ENCODE measurements at regions not wholly inside any gene's neighbourhood (a gene's known extent, or its start where the extent isn't known, plus 50 kb on each side); places are given as distances from the start of the nearest gene placed in this dataset.

- Histone ChIP-seq H3K9ac (ENCODE audit: low read length) (no peak overlapping the region), H2BK120ac (ENCODE audit: insufficient read depth, low read length, poor library complexity) (no peak overlapping the region), H3K27ac (ENCODE audit: low read depth, low read length) (no peak overlapping the region), H2AFZ (ENCODE audit: insufficient read depth, low read length, poor library complexity) (no peak overlapping the region), H4K91ac (ENCODE audit: low read depth, low read length) (no peak overlapping the region), H4K12ac (ENCODE audit: low read depth, low read length) (no peak overlapping the region), H3K9me3 (ENCODE audit: insufficient read depth, low read depth, low read length) (no peaks in the 10 kb centered on the region), H2BK5ac (ENCODE audit: low read depth, low read length, poor library complexity) (no peak overlapping the region), H4K8ac (ENCODE audit: low read depth, low read length) (no peak overlapping the region), H3K79me2 (ENCODE audit: control insufficient read depth, insufficient read depth, low read length, poor library complexity) (no peaks in the 10 kb centered on the region), H3K79me1 (ENCODE audit: low read length) (peaks cover 8% of the 10 kb centered on the region), H3K4me2 (ENCODE audit: low read length) (no peak overlapping the region), H3K4me1 (ENCODE audit: control insufficient read depth in 1 of 2, insufficient read depth in 2 of 2, low read length in 2 of 2) (peaks cover 0 to 3% of the 10 kb centered on the region in 2 experiments), H2BK12ac (ENCODE audit: low read length) (no peak overlapping the region), H3K18ac (ENCODE audit: low read length) (no peak overlapping the region), H3K4me3 (ENCODE audit: low read depth, low read length) (no peak overlapping the region), H3K4ac (ENCODE audit: low read depth, low read length) (no peak overlapping the region), H3K23ac (ENCODE audit: low read length) (no peak overlapping the region), H3K14ac (ENCODE audit: low read length) (no peak overlapping the region), H3K36me3 (ENCODE audit: control insufficient read depth in 1 of 2, insufficient read depth in 2 of 2, low read length in 2 of 2) (no peaks in the 10 kb centered on the region), H3K27me3 (ENCODE audit: insufficient read depth, low read length) (no peaks in the 10 kb centered on the region), H2AK5ac (ENCODE audit: low read length) (no peak overlapping the region)
- no CpG with 5 or more reads among the region's 3 CpGs for WGBS (ENCODE audit: extremely low coverage, insufficient coverage, insufficient read length)
- DNase-seq: no peak
These were observed 202.8 kb upstream of the IGFBP3 start for GRCh38 chr7:46123756-46124343.

- Histone ChIP-seq H4K8ac (ENCODE audit: low read depth, low read length) (no peak overlapping the region), H3K27me3 (ENCODE audit: insufficient read depth, low read length) (no peaks in the 10 kb centered on the region), H2BK5ac (ENCODE audit: low read depth, low read length, poor library complexity) (no peak overlapping the region), H3K36me3 (ENCODE audit: control insufficient read depth in 1 of 2, insufficient read depth in 2 of 2, low read length in 2 of 2) (no peaks in the 10 kb centered on the region), H2BK12ac (ENCODE audit: low read length) (peak overlapping the region; percentile 87), H3K4ac (ENCODE audit: low read depth, low read length) (no peak overlapping the region), H4K12ac (ENCODE audit: low read depth, low read length) (no peak overlapping the region), H3K79me1 (ENCODE audit: low read length) (peaks cover 3% of the 10 kb centered on the region), H3K9ac (ENCODE audit: low read length) (no peak overlapping the region), H3K23ac (ENCODE audit: low read length) (no peak overlapping the region), H3K4me1 (ENCODE audit: control insufficient read depth in 1 of 2, insufficient read depth in 2 of 2, low read length in 2 of 2) (no peaks in the 10 kb centered on the region), H3K4me2 (ENCODE audit: low read length) (no peak overlapping the region), H2AFZ (ENCODE audit: insufficient read depth, low read length, poor library complexity) (no peak overlapping the region), H3K14ac (ENCODE audit: low read length) (no peak overlapping the region), H3K27ac (ENCODE audit: low read depth, low read length) (no peak overlapping the region), H3K4me3 (ENCODE audit: low read depth, low read length) (no peak overlapping the region), H4K91ac (ENCODE audit: low read depth, low read length) (no peak overlapping the region), H3K79me2 (ENCODE audit: control insufficient read depth, insufficient read depth, low read length, poor library complexity) (no peaks in the 10 kb centered on the region), H2AK5ac (ENCODE audit: low read length) (peak overlapping the region; percentile 79), H3K18ac (ENCODE audit: low read length) (no peak overlapping the region), H2BK120ac (ENCODE audit: insufficient read depth, low read length, poor library complexity) (no peak overlapping the region), H3K9me3 (ENCODE audit: insufficient read depth, low read depth, low read length) (no peaks in the 10 kb centered on the region)
- DNase-seq: no peak
- WGBS (ENCODE audit: extremely low coverage, insufficient coverage, insufficient read length): no CpG with 5 or more reads among the region's 3 CpGs
These were observed 194.3 kb upstream of the IGFBP3 start for GRCh38 chr7:46115410-46115809.

- no peaks in the 10 kb centered on the region for H3K36me3 ChIP-seq (ENCODE audit: control insufficient read depth in 1 of 2, insufficient read depth in 2 of 2, low read length in 2 of 2)
- no peaks in the 10 kb centered on the region for H3K27me3 ChIP-seq (ENCODE audit: insufficient read depth, low read length)
- H3K18ac ChIP-seq (ENCODE audit: low read length): peak overlapping the region; percentile 8
- H4K12ac ChIP-seq (ENCODE audit: low read depth, low read length): no peak overlapping the region
- no peak overlapping the region for H3K27ac ChIP-seq (ENCODE audit: low read depth, low read length)
- peaks cover 3% of the 10 kb centered on the region for H3K79me2 ChIP-seq (ENCODE audit: control insufficient read depth, insufficient read depth, low read length, poor library complexity)
- H2BK120ac ChIP-seq (ENCODE audit: insufficient read depth, low read length, poor library complexity): peak overlapping the region; percentile 28
- no peak overlapping the region for H2AFZ ChIP-seq (ENCODE audit: insufficient read depth, low read length, poor library complexity)
- no peak overlapping the region for H4K8ac ChIP-seq (ENCODE audit: low read depth, low read length)
- H2BK5ac ChIP-seq (ENCODE audit: low read depth, low read length, poor library complexity): no peak overlapping the region
- no CpG with 5 or more reads among the region's 4 CpGs for WGBS (ENCODE audit: extremely low coverage, insufficient coverage, insufficient read length)
- H3K79me1 ChIP-seq (ENCODE audit: low read length): peaks cover 25% of the 10 kb centered on the region
- no peak overlapping the region for H3K4ac ChIP-seq (ENCODE audit: low read depth, low read length)
- H3K14ac ChIP-seq (ENCODE audit: low read length): peak overlapping the region; percentile 10
- no peak overlapping the region for H2AK5ac ChIP-seq (ENCODE audit: low read length)
- peak overlapping the region; percentile 28 for H2BK12ac ChIP-seq (ENCODE audit: low read length)
- DNase-seq: no peak
- peak overlapping the region; percentile 72 for H4K91ac ChIP-seq (ENCODE audit: low read depth, low read length)
- H3K4me1 ChIP-seq (ENCODE audit: control insufficient read depth in 1 of 2, insufficient read depth in 2 of 2, low read length in 2 of 2): peaks cover 8 to 13% of the 10 kb centered on the region in 2 experiments
- H3K4me2 ChIP-seq (ENCODE audit: low read length): no peak overlapping the region
- no peak overlapping the region for H3K23ac ChIP-seq (ENCODE audit: low read length)
- H3K4me3 ChIP-seq (ENCODE audit: low read depth, low read length): no peak overlapping the region
- H3K9me3 ChIP-seq (ENCODE audit: insufficient read depth, low read depth, low read length): no peaks in the 10 kb centered on the region
- no peak overlapping the region for H3K9ac ChIP-seq (ENCODE audit: low read length)
These were observed 188.4 kb upstream of the IGFBP3 start for GRCh38 chr7:46109437-46109836.

- Histone ChIP-seq H3K27me3 (ENCODE audit: insufficient read depth, low read length) (no peaks in the 10 kb centered on the region), H2BK5ac (ENCODE audit: low read depth, low read length, poor library complexity) (peak overlapping the region; percentile 82), H2BK12ac (ENCODE audit: low read length) (peak overlapping the region; percentile 96), H3K79me2 (ENCODE audit: control insufficient read depth, insufficient read depth, low read length, poor library complexity) (peaks cover 3% of the 10 kb centered on the region), H3K4me1 (ENCODE audit: control insufficient read depth in 1 of 2, insufficient read depth in 2 of 2, low read length in 2 of 2) (peaks cover 8 to 13% of the 10 kb centered on the region in 2 experiments), H2AK5ac (ENCODE audit: low read length) (peak overlapping the region; percentile 96), H2BK120ac (ENCODE audit: insufficient read depth, low read length, poor library complexity) (peak overlapping the region; percentile 98), H3K23ac (ENCODE audit: low read length) (no peak overlapping the region), H4K12ac (ENCODE audit: low read depth, low read length) (peak overlapping the region; percentile 6), H4K8ac (ENCODE audit: low read depth, low read length) (peak overlapping the region; percentile 81), H2AFZ (ENCODE audit: insufficient read depth, low read length, poor library complexity) (peak overlapping the region; percentile 42), H3K4ac (ENCODE audit: low read depth, low read length) (peak overlapping the region; percentile 91), H3K4me2 (ENCODE audit: low read length) (no peak overlapping the region), H3K36me3 (ENCODE audit: control insufficient read depth in 1 of 2, insufficient read depth in 2 of 2, low read length in 2 of 2) (no peaks in the 10 kb centered on the region), H3K9me3 (ENCODE audit: insufficient read depth, low read depth, low read length) (no peaks in the 10 kb centered on the region), H3K79me1 (ENCODE audit: low read length) (peaks cover 25% of the 10 kb centered on the region), H3K9ac (ENCODE audit: low read length) (no peak overlapping the region), H4K91ac (ENCODE audit: low read depth, low read length) (peak overlapping the region; percentile 99), H3K4me3 (ENCODE audit: low read depth, low read length) (no peak overlapping the region), H3K14ac (ENCODE audit: low read length) (peak overlapping the region; percentile 92), H3K27ac (ENCODE audit: low read depth, low read length) (peak overlapping the region; percentile 80), H3K18ac (ENCODE audit: low read length) (peak overlapping the region; percentile 88)
- no CpG with 5 or more reads among the region's 7 CpGs for WGBS (ENCODE audit: extremely low coverage, insufficient coverage, insufficient read length)
- no peak for DNase-seq
These were observed 187.2 kb upstream of the IGFBP3 start for GRCh38 chr7:46108272-46108671.
